Mesenchymal stem cell (in vitro differentiated cells and primary cell): ENCODE measurements at regions not wholly inside any gene's neighbourhood (a gene's known extent, or its start where the extent isn't known, plus 50 kb on each side); places are given as distances from the start of the nearest gene placed in this dataset.

ENCODE experiments used
- DNase-seq: peaks from one replicate; pipeline ENCODE4 v3.0.0-alpha.2; 2013
- H2AFZ ChIP-seq: one replicate; pipeline ENCODE4 v1.6.1; 2013; ENCODE audit warnings: low read depth, mild to moderate bottlenecking, control low read depth, inconsistent platforms, low read length, moderate library complexity
- H2AK5ac ChIP-seq: 2 replicates; pipeline ENCODE4 v1.6.1; 2013; ENCODE audit warnings: low read length, moderate library complexity, mild to moderate bottlenecking, inconsistent platforms; ENCODE audit not compliant: severe bottlenecking
- H2BK120ac ChIP-seq: one replicate; pipeline ENCODE4 v1.6.1; 2013; ENCODE audit warnings: low read depth, mild to moderate bottlenecking, inconsistent platforms, low read length, moderate library complexity
- H2BK12ac ChIP-seq, 2 experiments: one replicate each; pipeline ENCODE4 v1.6.1; 2013; ENCODE audit warnings: inconsistent platforms in 2 of 2, low read length in 2 of 2, mild to moderate bottlenecking in 2 of 2, moderate library complexity in 2 of 2, control low read depth in 1 of 2
- H2BK15ac ChIP-seq: one replicate; pipeline ENCODE4 v1.6.1; 2013; ENCODE audit warnings: mild to moderate bottlenecking, low read depth, inconsistent platforms; ENCODE audit not compliant: poor library complexity, severe bottlenecking
- H2BK5ac ChIP-seq: 2 replicates; pipeline ENCODE4 v1.6.1; 2013; ENCODE audit warnings: low read depth, mild to moderate bottlenecking, low read length, control low read depth, inconsistent platforms; ENCODE audit not compliant: poor library complexity, severe bottlenecking
- H3K14ac ChIP-seq, 2 experiments: one replicate each; pipeline ENCODE4 v1.6.1; 2013; ENCODE audit warnings: inconsistent platforms in 2 of 2, low read length in 2 of 2, control low read depth in 1 of 2, mild to moderate bottlenecking in 1 of 2, moderate library complexity in 1 of 2
- H3K18ac ChIP-seq, 2 experiments: one replicate each; pipeline ENCODE4 v1.6.1; 2013; ENCODE audit warnings: inconsistent platforms in 2 of 2, low read length in 2 of 2, control low read depth in 1 of 2, low read depth in 1 of 2, mild to moderate bottlenecking in 1 of 2
- H3K23ac ChIP-seq, 2 experiments: one replicate each; pipeline ENCODE4 v1.6.1; 2013; ENCODE audit warnings: inconsistent platforms in 2 of 2, low read length in 2 of 2, mild to moderate bottlenecking in 2 of 2, moderate library complexity in 2 of 2, control low read depth in 1 of 2
- H3K27ac ChIP-seq: 2 replicates; pipeline ENCODE4 v1.5.1; 2013; ENCODE audit warnings: mild to moderate bottlenecking, moderate library complexity, low read length, control low read depth, inconsistent platforms; ENCODE audit not compliant: poor library complexity, severe bottlenecking
- H3K27me3 ChIP-seq, 2 experiments: 2 replicates each; pipeline versions ENCODE4 v1.6.1 to v1.7.0; 2013; ENCODE audit warnings: low read length in 2 of 2, mild to moderate bottlenecking in 2 of 2, moderate library complexity in 2 of 2, control low read depth in 1 of 2, inconsistent platforms in 1 of 2; ENCODE audit not compliant: control insufficient read depth in 1 of 2, insufficient read depth in 1 of 2
- H3K36me3 ChIP-seq, 2 experiments: 2 replicates each; pipeline versions ENCODE4 v1.6.1 to v1.7.0; 2013; ENCODE audit warnings: low read length in 2 of 2, control low read depth in 1 of 2, inconsistent platforms in 1 of 2, low read depth in 1 of 2, mild to moderate bottlenecking in 1 of 2; ENCODE audit not compliant: insufficient read depth in 2 of 2, control insufficient read depth in 1 of 2
- H3K4ac ChIP-seq, 2 experiments: one replicate each; pipeline ENCODE4 v1.6.1; 2013; ENCODE audit warnings: inconsistent platforms in 2 of 2, low read length in 2 of 2, mild to moderate bottlenecking in 2 of 2, moderate library complexity in 2 of 2, control low read depth in 1 of 2, low read depth in 1 of 2
- H3K4me1 ChIP-seq: 2 replicates; pipeline ENCODE4 v1.6.1; 2013; ENCODE audit warnings: low read depth, low read length, control low read depth; ENCODE audit not compliant: control insufficient read depth, insufficient read depth
- H3K4me2 ChIP-seq: 2 replicates; pipeline ENCODE4 v1.6.1; 2013; ENCODE audit warnings: low read length, mild to moderate bottlenecking, inconsistent platforms; ENCODE audit not compliant: poor library complexity, severe bottlenecking
- H3K4me3 ChIP-seq, 2 experiments: 2 replicates each; pipeline versions ENCODE4 v1.5.1 to v1.7.0; 2013; ENCODE audit warnings: low read length in 2 of 2, mild to moderate bottlenecking in 2 of 2, control low read depth in 1 of 2, low read depth in 1 of 2; ENCODE audit not compliant: insufficient read depth in 1 of 2
- H3K79me1 ChIP-seq: replicated peaks from 2 replicates; pipeline ENCODE4 v1.6.1; 2013; ENCODE audit warnings: mild to moderate bottlenecking, control low read depth, low read length, inconsistent platforms; ENCODE audit not compliant: poor library complexity, severe bottlenecking
- H3K9ac ChIP-seq: 2 replicates; pipeline ENCODE4 v1.7.0; 2013; ENCODE audit warnings: mild to moderate bottlenecking, low read length, moderate library complexity
- H3K9me3 ChIP-seq: 2 replicates; pipeline ENCODE4 v1.7.0; 2013; ENCODE audit warnings: mild to moderate bottlenecking, low read length; ENCODE audit not compliant: control insufficient read depth
- H4K8ac ChIP-seq: one replicate; pipeline ENCODE4 v1.6.1; 2013; ENCODE audit warnings: inconsistent platforms, mild to moderate bottlenecking, low read length, moderate library complexity
- H4K91ac ChIP-seq: one replicate; pipeline ENCODE4 v1.6.1; 2013; ENCODE audit warnings: mild to moderate bottlenecking, low read length, inconsistent platforms
- WGBS: methylation state at CpG from one replicate; pipeline ENCODE4 v1.1.7; 2013; ENCODE audit warnings: mixed read lengths; 5-methylcytosine and 5-hydroxymethylcytosine counted together

DNA sequence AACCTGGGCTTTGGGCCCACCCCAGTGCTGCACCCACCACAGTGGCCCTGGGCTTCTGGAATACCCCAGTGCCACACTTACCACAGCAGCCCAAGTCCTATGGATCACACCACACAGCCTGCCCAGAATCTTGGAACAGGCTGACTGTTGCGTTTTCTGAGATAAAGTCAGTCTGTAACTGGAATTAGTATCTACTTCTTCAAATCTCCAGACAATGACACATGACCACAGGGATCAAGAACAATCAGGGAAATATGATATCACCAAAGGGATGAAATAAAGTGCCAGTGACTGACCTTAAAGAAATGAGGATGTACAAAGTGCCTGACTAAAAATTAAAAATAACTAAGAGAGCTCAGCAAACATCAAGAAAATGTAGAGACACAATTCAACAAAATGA is 239.7 kb upstream of the PLD5 start:
- Histone ChIP-seq H3K23ac (no peak overlapping the region), H3K18ac (no peak overlapping the region), H2AK5ac (no peak overlapping the region), H3K4ac (no peak overlapping the region), H3K14ac (no peak overlapping the region), H2BK5ac (no peak overlapping the region), H2BK12ac (no peak overlapping the region), H2AFZ (no peak overlapping the region), H2BK15ac (no peak overlapping the region), H3K36me3 (no peaks in the 10 kb centered on the region), H3K9me3 (no peaks in the 10 kb centered on the region), H3K79me1 (no peaks in the 10 kb centered on the region), H4K8ac (no peak overlapping the region), H2BK120ac (no peak overlapping the region), H3K4me2 (no peak overlapping the region), H3K27me3 (no peaks in the 10 kb centered on the region), H3K4me1 (no peaks in the 10 kb centered on the region), H3K4me3 (no peak overlapping the region), H4K91ac (no peak overlapping the region), H3K9ac (no peak overlapping the region), H3K27ac (no peak overlapping the region)
- no CpG with 5 or more reads among the region's 1 CpG for WGBS
- DNase-seq, result no peak

DNA sequence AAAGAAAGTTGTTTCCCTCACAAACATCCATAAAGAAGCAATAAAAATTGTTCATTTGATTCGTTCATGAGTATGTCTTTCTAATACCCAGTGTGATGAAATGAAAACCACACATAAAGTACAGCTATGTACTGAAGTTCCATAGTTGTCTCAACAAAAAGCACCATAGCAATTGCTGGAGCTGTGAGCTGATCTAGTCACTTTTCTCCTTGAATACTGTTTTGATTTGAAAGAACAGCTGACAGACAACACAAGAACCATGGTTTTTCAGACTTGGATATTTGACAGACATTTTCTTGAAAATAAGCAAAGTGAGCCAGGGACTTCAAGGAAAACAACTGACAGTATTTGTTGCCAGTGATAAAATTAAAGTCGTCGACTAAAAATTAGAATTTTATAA is 237.1 kb upstream of the PLD5 start:
- WGBS, result no CpG with 5 or more reads among the region's 3 CpGs

DNA sequence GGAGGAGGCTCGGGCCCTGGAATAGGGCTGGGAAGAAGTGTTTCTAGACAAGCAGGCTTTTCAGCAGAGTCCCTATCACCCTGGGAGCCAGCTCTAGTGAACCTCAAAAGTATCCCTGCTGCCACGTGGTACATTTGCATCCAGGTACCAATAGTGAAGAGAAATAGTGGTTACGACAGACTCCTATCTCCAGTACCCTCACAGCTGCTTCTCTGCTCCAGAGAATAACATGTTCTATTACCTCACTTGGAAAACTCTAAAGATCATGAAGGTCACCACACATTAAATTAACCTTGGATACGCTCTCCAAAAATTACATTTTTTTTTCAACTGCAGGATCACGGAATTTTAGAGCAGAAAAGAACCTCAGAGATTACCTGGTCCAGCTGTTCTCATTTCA is 230.4 kb upstream of the PLD5 start:
- H3K4ac ChIP-seq, result no peak overlapping the region
- H3K14ac ChIP-seq, result no peak overlapping the region
- no peak overlapping the region for H2BK120ac ChIP-seq
- H2BK5ac ChIP-seq, result no peak overlapping the region
- H2AFZ ChIP-seq, result no peak overlapping the region
- no peak overlapping the region for H3K9ac ChIP-seq
- no peak overlapping the region for H3K4me2 ChIP-seq
- H2AK5ac ChIP-seq, result no peak overlapping the region
- H2BK12ac ChIP-seq, result no peak overlapping the region
- no peak overlapping the region for H4K91ac ChIP-seq
- no peak overlapping the region for H3K23ac ChIP-seq
- no peak overlapping the region for H3K4me3 ChIP-seq
- no peak overlapping the region for H2BK15ac ChIP-seq
- H3K79me1 ChIP-seq, result no peaks in the 10 kb centered on the region
- no peaks in the 10 kb centered on the region for H3K27me3 ChIP-seq
- WGBS, result 68% methylated on average over 5 of the region's 5 CpGs
- no peaks in the 10 kb centered on the region for H3K36me3 ChIP-seq
- no peaks in the 10 kb centered on the region for H3K4me1 ChIP-seq
- H3K9me3 ChIP-seq, result peaks cover 6% of the 10 kb centered on the region
- H3K27ac ChIP-seq, result no peak overlapping the region
- DNase-seq, result no peak
- no peak overlapping the region for H3K18ac ChIP-seq
- no peak overlapping the region for H4K8ac ChIP-seq

More for the DNA sequence above, 237.1 kb upstream of the PLD5 start:
- Histone ChIP-seq H4K8ac (no peak overlapping the region), H2BK15ac (no peak overlapping the region), H3K4me3 (no peak overlapping the region), H3K4me2 (no peak overlapping the region), H3K14ac (no peak overlapping the region), H3K9me3 (no peaks in the 10 kb centered on the region), H3K9ac (no peak overlapping the region), H2AFZ (no peak overlapping the region), H4K91ac (no peak overlapping the region), H3K27me3 (no peaks in the 10 kb centered on the region), H3K4me1 (no peaks in the 10 kb centered on the region), H3K27ac (no peak overlapping the region), H3K4ac (no peak overlapping the region), H3K79me1 (no peaks in the 10 kb centered on the region), H3K23ac (no peak overlapping the region), H2BK12ac (no peak overlapping the region), H3K18ac (no peak overlapping the region), H2AK5ac (no peak overlapping the region), H3K36me3 (no peaks in the 10 kb centered on the region), H2BK120ac (no peak overlapping the region), H2BK5ac (no peak overlapping the region)
- DNase-seq, result no peak

DNA sequence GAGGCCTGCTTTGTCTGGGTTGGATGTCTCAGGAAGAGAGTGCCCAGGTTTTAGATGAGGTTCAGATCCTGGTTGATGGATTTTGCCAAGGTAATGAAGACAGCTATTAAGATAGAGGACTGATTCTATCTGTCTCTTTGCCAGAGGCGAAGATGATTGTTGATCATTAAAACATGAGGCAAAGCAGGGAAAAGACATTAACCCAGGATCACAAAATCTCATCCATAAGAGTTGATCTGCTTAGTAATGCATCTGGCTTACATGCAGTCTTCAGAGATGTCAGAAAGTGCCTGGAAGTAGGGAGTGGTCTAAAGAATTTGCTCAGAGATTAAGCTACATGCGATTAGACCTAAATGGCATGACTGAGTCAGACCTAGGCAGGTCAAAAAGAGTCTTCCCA is 229.6 kb upstream of the PLD5 start:
- H3K23ac ChIP-seq, result no peak overlapping the region
- no peak overlapping the region for H2BK12ac ChIP-seq
- no peak overlapping the region for H2BK15ac ChIP-seq
- no peak for DNase-seq
- H3K27ac ChIP-seq, result no peak overlapping the region
- H2BK120ac ChIP-seq, result no peak overlapping the region
- no peaks in the 10 kb centered on the region for H3K36me3 ChIP-seq
- H3K27me3 ChIP-seq, result no peaks in the 10 kb centered on the region
- H3K18ac ChIP-seq, result no peak overlapping the region
- no peak overlapping the region for H3K14ac ChIP-seq
- no peak overlapping the region for H2AFZ ChIP-seq
- H3K4me3 ChIP-seq, result no peak overlapping the region
- no peak overlapping the region for H3K4me2 ChIP-seq
- no peaks in the 10 kb centered on the region for H3K79me1 ChIP-seq
- no peak overlapping the region for H2BK5ac ChIP-seq
- H3K4me1 ChIP-seq, result no peaks in the 10 kb centered on the region
- H3K9ac ChIP-seq, result no peak overlapping the region
- H4K91ac ChIP-seq, result no peak overlapping the region
- H2AK5ac ChIP-seq, result no peak overlapping the region
- peaks cover 6% of the 10 kb centered on the region for H3K9me3 ChIP-seq
- 53% methylated on average over 2 of the region's 2 CpGs for WGBS
- H3K4ac ChIP-seq, result no peak overlapping the region
- H4K8ac ChIP-seq, result no peak overlapping the region
